ENCODE measurements at regions not wholly inside any gene's neighbourhood (a gene's known extent, or its start where the extent isn't known, plus 50 kb on each side); places are given as distances from the start of the nearest gene placed in this dataset.

DNA sequence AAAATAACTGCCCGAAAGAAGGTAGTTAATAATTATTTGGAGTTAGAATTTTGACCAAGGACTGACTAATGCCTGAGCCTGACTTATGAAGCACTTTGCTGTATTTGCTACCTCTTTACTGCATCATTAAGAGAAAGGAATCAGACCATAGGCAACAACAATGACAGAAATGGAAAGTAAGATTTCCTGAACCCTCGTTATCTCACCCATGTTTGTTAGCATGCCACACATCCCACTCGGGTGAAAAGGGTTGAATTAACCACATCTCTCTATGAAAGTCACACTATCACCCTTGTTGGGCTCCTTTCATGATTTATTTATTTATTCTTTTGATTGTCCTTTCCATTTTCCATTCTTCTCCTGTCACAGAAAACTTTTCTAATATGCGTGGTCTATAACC lies 59.6 kb downstream of the OLIG3 start:
- DNase-seq (no peak), ATAC-seq (no peak)
- H3K4me3 Mint-ChIP-seq, result no peak overlapping the region
- H3K4me1 Mint-ChIP-seq, result no peaks in the 10 kb centered on the region
- H3K27ac Mint-ChIP-seq, result no peak overlapping the region
- H3K9me3 Mint-ChIP-seq, result peaks cover 1 to 7% of the 10 kb centered on the region in 2 donors
- H3K27me3 Mint-ChIP-seq, result no peaks in the 10 kb centered on the region

- Mint-ChIP-seq H3K27me3 (no peaks in the 10 kb centered on the region), H3K4me1 (no peaks in the 10 kb centered on the region), H3K4me3 (no peak overlapping the region), H3K27ac (no peak overlapping the region), H3K9me3 (no peaks in the 10 kb centered on the region)
- DNase-seq (no peak), ATAC-seq (no peak)
These were observed 62.1 kb downstream of the OLIG3 start for GRCh38 chr6:137432054-137432611.

DNA sequence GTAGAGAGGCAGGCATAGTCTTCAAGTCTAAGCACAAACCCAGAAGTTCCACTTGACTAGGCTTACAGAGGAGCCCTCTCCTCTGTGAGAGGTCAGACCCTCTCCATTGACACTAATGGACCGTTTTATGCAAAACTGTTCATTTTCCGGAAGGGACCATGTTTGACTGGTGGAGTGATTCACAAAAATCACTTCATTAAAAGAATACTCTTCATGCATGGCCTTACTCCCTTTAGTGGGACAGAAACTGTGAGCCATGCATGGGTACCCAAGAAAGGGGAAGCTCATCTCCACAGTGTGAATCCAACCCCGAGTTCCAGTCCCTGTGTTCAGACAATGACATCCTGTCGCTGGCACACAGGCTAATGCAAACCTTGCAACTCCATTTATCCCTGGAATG lies 63.2 kb downstream of the OLIG3 start:
- Mint-ChIP-seq H3K9me3 (no peaks in the 10 kb centered on the region), H3K27me3 (no peaks in the 10 kb centered on the region), H3K4me1 (peaks cover 1% of the 10 kb centered on the region), H3K27ac (no peak overlapping the region), H3K4me3 (no peak overlapping the region)
- no peak for DNase-seq
- no peak for ATAC-seq

DNA sequence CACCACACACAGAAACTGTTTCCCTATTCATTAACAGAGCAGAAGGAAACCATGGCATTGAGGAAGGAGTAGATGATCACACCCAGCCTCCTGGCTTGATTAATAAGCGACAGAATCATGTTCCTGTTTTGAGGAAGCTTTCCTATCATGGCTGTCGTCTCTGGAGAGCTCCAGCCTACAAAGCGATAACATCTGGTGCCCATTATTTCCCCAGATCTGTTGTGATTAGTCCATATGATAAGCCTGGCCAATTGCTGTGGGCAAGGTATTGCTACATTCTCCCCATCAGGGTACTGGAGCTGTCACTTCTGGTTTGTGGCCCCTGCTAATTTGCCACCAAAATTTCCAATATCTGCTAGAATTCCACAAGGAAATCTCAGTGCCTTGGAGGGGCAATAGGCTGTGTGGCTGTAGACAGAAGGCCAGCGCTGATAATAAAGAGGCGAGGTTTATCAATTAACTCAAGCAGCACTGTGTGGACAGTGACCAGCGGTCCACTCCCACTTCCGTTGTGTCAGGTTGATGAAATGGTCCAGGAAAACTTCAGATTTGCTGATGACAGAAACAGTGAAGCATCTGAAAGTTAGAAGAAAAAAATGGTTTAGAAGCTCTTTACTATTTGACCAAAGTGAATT lies 66.4 kb downstream of the OLIG3 start:
- DNase-seq, result no peak
- ATAC-seq, result no peak
- H3K27me3 Mint-ChIP-seq, result no peaks in the 10 kb centered on the region

GRCh38 chr6:137426007-137426689 lies 68.0 kb downstream of the OLIG3 start:
- DNase-seq (no peak), ATAC-seq (no peak)
- Mint-ChIP-seq H3K4me1 (peaks cover 23% of the 10 kb centered on the region), H3K9me3 (peaks cover 0 to 7% of the 10 kb centered on the region in 2 donors), H3K27ac (no peak overlapping the region), H3K4me3 (no peak overlapping the region), H3K27me3 (no peaks in the 10 kb centered on the region)

More for the DNA sequence above, 66.4 kb downstream of the OLIG3 start:
- Mint-ChIP-seq H3K9me3 (peaks cover 0 to 2% of the 10 kb centered on the region in 2 donors), H3K27ac (no peak overlapping the region), H3K4me3 (no peak overlapping the region), H3K4me1 (peaks cover 23% of the 10 kb centered on the region)

DNA sequence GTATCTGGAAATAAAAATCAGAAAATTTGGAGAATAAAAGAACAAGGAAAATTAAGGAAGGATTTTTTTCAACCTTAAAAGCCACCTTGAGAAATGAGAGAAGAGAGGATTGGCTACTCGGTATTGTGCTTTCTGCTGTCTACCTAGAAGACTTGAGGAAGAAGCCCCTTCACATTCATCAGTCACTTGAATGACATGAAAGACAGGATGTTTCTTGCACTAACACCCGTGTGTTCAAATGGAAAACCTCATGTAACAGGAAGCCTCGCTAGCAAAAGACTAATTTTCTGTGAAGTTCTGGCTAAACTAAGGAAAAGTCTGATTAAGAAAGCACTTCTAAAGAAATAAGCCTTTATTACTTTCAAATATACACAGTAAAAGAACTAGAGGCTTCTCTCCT lies 69.9 kb downstream of the OLIG3 start:
- H3K27ac Mint-ChIP-seq, result peak overlapping the region; percentile 13 to 28
- no peak for DNase-seq
- H3K4me1 Mint-ChIP-seq, result peaks cover 23% of the 10 kb centered on the region
- no peak for ATAC-seq
- no peak overlapping the region for H3K4me3 Mint-ChIP-seq
- peaks cover 0 to 7% of the 10 kb centered on the region in 2 donors for H3K9me3 Mint-ChIP-seq
- H3K27me3 Mint-ChIP-seq, result no peaks in the 10 kb centered on the region

DNA sequence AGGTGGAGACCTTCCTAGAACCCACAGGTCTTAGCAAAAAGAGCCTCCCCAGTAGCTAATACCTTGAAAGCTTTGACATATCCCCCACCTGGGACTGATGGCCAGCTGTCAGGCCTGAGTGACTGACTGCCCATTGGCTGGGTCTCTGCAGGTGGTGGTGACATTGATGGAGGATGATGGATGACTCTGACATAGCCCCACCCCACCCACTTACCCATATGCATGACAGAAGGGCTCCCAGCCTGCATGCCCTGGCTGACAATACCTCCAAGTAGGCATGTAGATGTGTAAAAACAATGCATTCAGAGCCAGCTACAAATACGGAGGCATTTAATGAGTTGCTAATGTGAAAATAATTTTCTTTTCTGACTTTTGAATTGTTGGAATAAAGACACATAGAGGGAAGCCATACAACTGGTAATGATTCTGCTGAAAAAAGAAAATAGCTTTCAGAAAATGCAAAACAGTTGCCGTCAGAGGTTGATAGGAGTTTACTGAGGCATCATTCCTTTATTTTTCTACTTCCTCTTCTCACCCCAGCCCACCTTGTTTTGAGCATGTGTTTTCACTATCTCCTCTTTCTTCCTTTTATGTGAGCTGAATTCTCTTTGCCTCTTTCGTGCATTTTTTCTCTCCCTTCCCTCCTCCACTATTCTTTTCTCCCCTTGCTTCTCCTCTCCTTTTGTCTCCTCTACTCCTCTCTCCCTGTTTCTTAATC lies 70.6 kb downstream of the OLIG3 start:
- ATAC-seq, result no peak
- no peaks in the 10 kb centered on the region for H3K27me3 Mint-ChIP-seq

DNA sequence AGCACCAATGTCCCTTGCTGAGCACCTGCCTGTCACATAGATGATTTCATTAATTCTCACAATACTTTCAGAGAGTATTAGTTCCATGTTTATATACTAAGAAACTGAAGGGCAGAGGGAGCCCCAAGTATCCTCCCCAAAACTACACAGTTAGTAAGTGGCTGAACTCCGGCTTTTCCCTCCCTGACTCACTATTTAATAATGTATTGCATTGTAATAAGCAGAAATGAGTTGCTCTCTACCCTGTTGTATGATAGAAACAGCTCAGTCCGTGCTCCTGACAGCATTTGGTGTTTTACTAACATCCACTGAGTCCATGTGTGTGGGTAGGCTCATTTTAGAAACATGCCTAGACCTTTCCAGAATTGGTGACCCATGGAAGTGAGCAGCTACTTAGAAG lies 76.8 kb downstream of the OLIG3 start:
- ATAC-seq (no peak), DNase-seq (no peak)
- Mint-ChIP-seq H3K9me3 (peaks cover 0 to under 1% of the 10 kb centered on the region in 2 donors), H3K4me1 (peaks cover 13% of the 10 kb centered on the region), H3K4me3 (no peak overlapping the region), H3K27ac (no peak overlapping the region), H3K27me3 (peaks cover 19% of the 10 kb centered on the region)

More for the DNA sequence above, 70.6 kb downstream of the OLIG3 start:
- Mint-ChIP-seq H3K4me1 (peaks cover 23% of the 10 kb centered on the region), H3K4me3 (no peak overlapping the region), H3K27ac (no peak overlapping the region), H3K9me3 (peaks cover 0 to 7% of the 10 kb centered on the region in 2 donors)
- no peak for DNase-seq

GRCh38 chr6:137416376-137417109 lies 77.7 kb downstream of the OLIG3 start:
- H3K4me3 Mint-ChIP-seq, result no peak overlapping the region
- H3K4me1 Mint-ChIP-seq, result peaks cover 13% of the 10 kb centered on the region
- ATAC-seq (no peak), DNase-seq (no peak)
- H3K27ac Mint-ChIP-seq, result no peak overlapping the region
- H3K9me3 Mint-ChIP-seq, result no peaks in the 10 kb centered on the region
- peaks cover 19% of the 10 kb centered on the region for H3K27me3 Mint-ChIP-seq

GRCh38 chr6:137415834-137416190 lies 78.4 kb downstream of the OLIG3 start:
- DNase-seq (no peak), ATAC-seq (no peak)
- peak overlapping the region in 1 of 2 donors; percentile 86 for H3K4me3 Mint-ChIP-seq
- no peaks in the 10 kb centered on the region for H3K9me3 Mint-ChIP-seq
- H3K27me3 Mint-ChIP-seq, result peaks cover 19% of the 10 kb centered on the region
- peaks cover 13% of the 10 kb centered on the region for H3K4me1 Mint-ChIP-seq
- peak overlapping the region in 1 of 2 donors; percentile 13 for H3K27ac Mint-ChIP-seq

- DNase-seq (peak; percentile 24 to 59), ATAC-seq (peak; percentile 96)
- Mint-ChIP-seq H3K4me3 (peak overlapping the region; percentile 69 to 86), H3K27ac (peak overlapping the region; percentile 13 to 86), H3K4me1 (peaks cover 13% of the 10 kb centered on the region), H3K9me3 (no peaks in the 10 kb centered on the region), H3K27me3 (peaks cover 19% of the 10 kb centered on the region)
These were observed 78.9 kb downstream of the OLIG3 start for GRCh38 chr6:137415127-137415833.

- ATAC-seq (no peak), DNase-seq (no peak)
- H3K27ac Mint-ChIP-seq, result no peak overlapping the region
- peaks cover 13% of the 10 kb centered on the region for H3K4me1 Mint-ChIP-seq
- H3K9me3 Mint-ChIP-seq, result no peaks in the 10 kb centered on the region
- peak overlapping the region; percentile 69 to 86 for H3K4me3 Mint-ChIP-seq
- peaks cover 19% of the 10 kb centered on the region for H3K27me3 Mint-ChIP-seq
These were observed 79.6 kb downstream of the OLIG3 start for GRCh38 chr6:137414599-137414998.

GRCh38 chr6:137413482-137413881 lies 80.7 kb downstream of the OLIG3 start:
- Mint-ChIP-seq H3K4me3 (no peak overlapping the region), H3K27ac (no peak overlapping the region), H3K9me3 (no peaks in the 10 kb centered on the region), H3K27me3 (peaks cover 19% of the 10 kb centered on the region), H3K4me1 (peaks cover 13% of the 10 kb centered on the region)
- ATAC-seq (no peak), DNase-seq (no peak)

DNA sequence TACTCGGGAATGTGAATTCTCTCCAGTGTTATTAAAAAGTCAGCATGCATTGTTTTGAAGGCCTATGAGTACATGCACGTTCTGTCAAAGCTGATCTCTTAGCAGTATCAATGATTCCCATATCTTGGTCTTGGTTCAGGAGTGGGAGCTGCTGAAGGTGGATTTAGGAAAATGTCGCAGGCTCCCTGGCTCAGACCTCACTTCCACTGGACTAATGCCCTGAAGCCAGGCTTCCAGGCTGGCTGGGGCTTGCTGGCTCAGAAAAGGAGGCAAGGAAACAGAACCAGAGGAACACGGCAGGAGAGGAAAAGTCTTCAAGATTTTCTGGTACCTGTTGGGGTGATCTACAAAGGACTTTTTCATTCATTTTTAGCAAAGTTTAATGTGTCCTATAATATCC lies 81.6 kb downstream of the OLIG3 start:
- H3K4me3 Mint-ChIP-seq, result no peak overlapping the region

More for the DNA sequence above, 81.6 kb downstream of the OLIG3 start:
- DNase-seq (no peak), ATAC-seq (no peak)
- Mint-ChIP-seq H3K27me3 (peaks cover 19% of the 10 kb centered on the region), H3K9me3 (peaks cover 2 to 5% of the 10 kb centered on the region in 2 donors), H3K4me1 (peaks cover 13% of the 10 kb centered on the region), H3K27ac (no peak overlapping the region)

Measured in stimulated activated naive CD8-positive, alpha-beta T cell treated with anti-CD3 and anti-CD28 coated beads, Interleukin-15, amount 100 ng/mL, for 72 hours (primary cell).